Fibroblast of lung (primary cell): ENCODE measurements at regions not wholly inside any gene's neighbourhood (a gene's known extent, or its start where the extent isn't known, plus 50 kb on each side); places are given as distances from the start of the nearest gene placed in this dataset.

Experiments used
- CTCF ChIP-seq, 2 donors: IDR thresholded peaks in 1 of 2; conservative IDR thresholded peaks in 1 of 2; 1 replicate in 1 of 2; 2 replicates in 1 of 2; pipeline ENCODE4 v1.5.1; 2011 to 2012; ENCODE audit warnings: low read length in 2 of 2, control low read depth in 1 of 2, inconsistent platforms in 1 of 2, low read depth in 1 of 2, mild to moderate bottlenecking in 1 of 2
- EZH2 ChIP-seq: IDR thresholded peaks from 2 replicates; pipeline ENCODE4 v1.5.1; 2012; ENCODE audit warnings: low read length, control low read depth, mild to moderate bottlenecking; ENCODE audit errors: missing control alignments

DNA sequence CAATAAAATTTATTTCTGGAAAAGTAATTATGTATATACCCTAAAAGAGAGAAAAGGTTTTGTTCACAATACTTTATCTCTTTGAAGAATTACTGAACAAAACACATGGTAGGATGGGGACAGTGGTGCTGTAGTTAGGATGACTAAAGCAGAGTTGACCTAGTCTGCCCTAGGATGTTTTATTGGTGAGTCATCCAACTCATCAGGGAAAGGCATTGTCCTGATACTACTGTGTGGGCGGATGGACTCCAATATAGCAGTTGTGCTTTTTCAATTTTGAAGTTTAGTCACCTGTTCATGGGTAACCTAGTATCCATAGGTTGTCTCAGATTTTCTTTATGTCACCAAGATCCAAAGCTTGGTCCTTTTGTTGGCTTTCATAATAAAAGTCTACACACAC is 53.3 kb upstream of the EYS start:
- no peak for TF ChIP-seq CTCF (conservative IDR thresholded peaks at IDR 0.05 in 1 of 2, IDR thresholded peaks at IDR 0.05 in 1 of 2; ENCODE audit: low read depth in 1 of 2, low read length in 2 of 2)
- TF ChIP-seq EZH2: no peak
